H9 (cell line): ENCODE measurements at regions not wholly inside any gene's neighbourhood (a gene's known extent, or its start where the extent isn't known, plus 50 kb on each side); places are given as distances from the start of the nearest gene placed in this dataset.

Source experiments
- DNase-seq: peaks from one replicate; pipeline ENCODE4 v3.0.0-alpha.2; 2017
- H2AFZ ChIP-seq: one replicate; pipeline ENCODE4 v1.6.1; 2013; ENCODE audit warnings: mild to moderate bottlenecking, low read length, control low read depth, moderate library complexity
- H2AK5ac ChIP-seq: 2 replicates; pipeline ENCODE4 v1.6.1; 2013; ENCODE audit warnings: low read length, control low read depth, mixed read lengths; ENCODE audit not compliant: insufficient read length
- H2BK120ac ChIP-seq: one replicate; pipeline ENCODE4 v1.6.1; 2013; ENCODE audit warnings: low read depth, mild to moderate bottlenecking, low read length, control low read depth, inconsistent platforms; ENCODE audit not compliant: poor library complexity, severe bottlenecking
- H2BK12ac ChIP-seq: 2 replicates; pipeline ENCODE4 v1.6.1; 2013; ENCODE audit warnings: low read length, control low read depth, mixed read lengths, low read depth; ENCODE audit not compliant: insufficient read length
- H2BK15ac ChIP-seq: 2 replicates; pipeline ENCODE4 v1.6.1; 2013; ENCODE audit warnings: low read depth, low read length, control low read depth
- H2BK20ac ChIP-seq: one replicate; pipeline ENCODE4 v1.6.1; 2013; ENCODE audit warnings: low read depth, mild to moderate bottlenecking, low read length, control low read depth, inconsistent platforms; ENCODE audit not compliant: poor library complexity, severe bottlenecking
- H2BK5ac ChIP-seq: 2 replicates; pipeline ENCODE4 v1.6.1; 2013; ENCODE audit warnings: low read length, control low read depth, mixed read lengths; ENCODE audit not compliant: insufficient read length
- H3K14ac ChIP-seq: 2 replicates; pipeline ENCODE4 v1.6.1; 2013; ENCODE audit warnings: low read length, control low read depth; ENCODE audit not compliant: insufficient read depth
- H3K18ac ChIP-seq: 2 replicates; pipeline ENCODE4 v1.6.1; 2013; ENCODE audit warnings: low read depth, mild to moderate bottlenecking, mixed read lengths, low read length, control low read depth; ENCODE audit not compliant: insufficient read length
- H3K23ac ChIP-seq: 2 replicates; pipeline ENCODE4 v1.6.1; 2013; ENCODE audit warnings: low read length, control low read depth, mixed read lengths, low read depth; ENCODE audit not compliant: insufficient read length
- H3K23me2 ChIP-seq: 2 replicates; pipeline ENCODE4 v1.6.1; 2013; ENCODE audit warnings: low read depth, mild to moderate bottlenecking, mixed read lengths, low read length, control low read depth; ENCODE audit not compliant: insufficient read length, poor library complexity, severe bottlenecking
- H3K27ac ChIP-seq: 2 replicates; pipeline ENCODE4 v1.5.1; 2013; ENCODE audit warnings: low read length, control low read depth, mixed read lengths, low read depth; ENCODE audit not compliant: insufficient read length
- H3K27me3 ChIP-seq: 2 replicates; pipeline ENCODE4 v1.6.1; 2013; ENCODE audit warnings: low read length, control low read depth, inconsistent platforms; ENCODE audit not compliant: insufficient read depth
- H3K4ac ChIP-seq: 2 replicates; pipeline ENCODE4 v1.6.1; 2013; ENCODE audit warnings: low read depth, mild to moderate bottlenecking, control low read depth, inconsistent platforms, low read length, moderate library complexity
- H3K4me1 ChIP-seq: 2 replicates; pipeline ENCODE4 v1.6.1; 2013; ENCODE audit warnings: low read length, control low read depth, inconsistent platforms; ENCODE audit not compliant: insufficient read depth
- H3K4me2 ChIP-seq: 2 replicates; pipeline ENCODE4 v1.6.1; 2013; ENCODE audit warnings: low read length, control low read depth, mixed read lengths; ENCODE audit not compliant: insufficient read length, insufficient read depth
- H3K56ac ChIP-seq: 2 replicates; pipeline ENCODE4 v1.6.1; 2013; ENCODE audit warnings: low read depth, mild to moderate bottlenecking, mixed read lengths, low read length, control low read depth; ENCODE audit not compliant: insufficient read length
- H3K79me1 ChIP-seq: 2 replicates; pipeline ENCODE4 v1.6.1; 2013; ENCODE audit warnings: low read depth, mild to moderate bottlenecking, moderate library complexity, low read length, control low read depth, inconsistent platforms; ENCODE audit not compliant: insufficient read depth, poor library complexity, severe bottlenecking
- H3K79me2 ChIP-seq: 2 replicates; pipeline ENCODE4 v1.6.1; 2013; ENCODE audit warnings: low read length, control low read depth, inconsistent platforms; ENCODE audit not compliant: insufficient read depth
- H3K9ac ChIP-seq: 2 replicates; pipeline ENCODE4 v1.6.1; 2013; ENCODE audit warnings: low read length, control low read depth, mixed read lengths; ENCODE audit not compliant: insufficient read length; ENCODE audit errors: extremely low read depth
- H3K9me3 ChIP-seq: one replicate; pipeline ENCODE4 v1.6.1; 2013; ENCODE audit warnings: low read depth, low read length, inconsistent platforms; ENCODE audit not compliant: control insufficient read depth
- H3T11ph ChIP-seq: one replicate; pipeline ENCODE4 v1.6.1; 2013; ENCODE audit warnings: mild to moderate bottlenecking, low read length, control low read depth, inconsistent platforms
- H4K20me1 ChIP-seq: one replicate; pipeline ENCODE4 v1.6.1; 2013; ENCODE audit not compliant: control insufficient read depth, insufficient read length, insufficient read depth
- H4K5ac ChIP-seq: 2 replicates; pipeline ENCODE4 v1.6.1; 2013; ENCODE audit warnings: low read depth, mild to moderate bottlenecking, mixed read lengths, low read length, control low read depth; ENCODE audit not compliant: insufficient read length
- H4K8ac ChIP-seq: replicated peaks from 2 replicates; pipeline ENCODE4 v1.6.1; 2013; ENCODE audit warnings: low read length, control low read depth, mixed read lengths, low read depth; ENCODE audit not compliant: insufficient read length
- H4K91ac ChIP-seq: 2 replicates; pipeline ENCODE4 v1.6.1; 2013; ENCODE audit warnings: low read depth, mild to moderate bottlenecking, moderate library complexity, mixed read lengths, low read length, control low read depth; ENCODE audit not compliant: insufficient read length
- H3K27ac Mint-ChIP-seq, 3 experiments: 2 replicates in 2 of 3; 3 replicates in 1 of 3; pipeline ENCODE4 v1.8.0; 2020 to 2021; ENCODE audit warnings: mixed read lengths in 3 of 3, mild to moderate bottlenecking in 1 of 3, moderate library complexity in 1 of 3
- H3K27me3 Mint-ChIP-seq: 2 replicates; pipeline ENCODE4 v1.8.0; 2021; ENCODE audit warnings: low read depth, mild to moderate bottlenecking, moderate library complexity, mixed read lengths
- H3K36me3 Mint-ChIP-seq, 3 experiments: 2 replicates in 2 of 3; 3 replicates in 1 of 3; pipeline ENCODE4 v1.8.0; 2020 to 2021; ENCODE audit warnings: low read depth in 3 of 3, mixed read lengths in 3 of 3; ENCODE audit not compliant: insufficient read depth in 1 of 3
- H3K4me1 Mint-ChIP-seq, 2 experiments: 2 replicates each; pipeline ENCODE4 v1.8.0; 2020; ENCODE audit warnings: mixed read lengths in 2 of 2
- H3K4me3 Mint-ChIP-seq, 2 experiments: 2 replicates in 1 of 2; 3 replicates in 1 of 2; pipeline ENCODE4 v1.8.0; 2020 to 2021; ENCODE audit warnings: mild to moderate bottlenecking in 2 of 2, mixed read lengths in 2 of 2, moderate library complexity in 1 of 2
- H3K9me3 Mint-ChIP-seq, 2 experiments: 2 replicates in 1 of 2; 3 replicates in 1 of 2; pipeline ENCODE4 v1.8.0; 2020; ENCODE audit warnings: mild to moderate bottlenecking in 2 of 2, mixed read lengths in 2 of 2, moderate library complexity in 1 of 2
- TF ChIP-seq, protein P1 (sequence below): fragments of 200-600 bp; sonication (generic); conservative IDR thresholded peaks from 3 replicates; pipeline ENCODE4 v1.8.0; 2021; ENCODE audit warnings: antibody characterized with exemption, mild to moderate bottlenecking

DNA sequence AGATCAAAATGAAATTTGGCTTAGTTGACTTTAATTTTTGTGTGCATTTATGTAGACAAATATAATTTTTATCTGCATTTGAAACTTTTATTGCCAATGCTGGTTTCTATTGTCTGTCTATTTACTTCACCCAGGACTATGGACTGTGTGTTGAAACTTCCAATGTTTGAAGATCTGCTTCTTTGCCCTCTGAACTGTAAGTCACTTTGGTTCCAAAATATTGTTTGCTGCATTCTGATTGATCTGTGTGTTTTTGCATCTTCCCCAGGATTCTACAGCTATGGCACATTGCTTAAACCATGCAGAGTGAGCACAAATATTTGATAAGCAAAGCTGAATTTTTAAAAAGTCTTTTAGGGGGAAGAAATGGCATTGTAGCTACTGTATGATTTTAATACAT lies 131.0 kb upstream of the SOX5 start:
- Mint-ChIP-seq H3K4me3 (no peak overlapping the region), H3K27ac (no peak overlapping the region), H3K36me3 (no peaks in the 10 kb centered on the region; a peak in 1 of 7 replicates), H3K4me1 (peaks cover 11 to 14% of the 10 kb centered on the region in 2 experiments), H3K27me3 (no peaks in the 10 kb centered on the region), H3K9me3 (no peaks in the 10 kb centered on the region)
- Histone ChIP-seq H2BK20ac (no peak overlapping the region), H3K23me2 (no peaks in the 10 kb centered on the region), H2BK5ac (no peak overlapping the region), H3K9me3 (no peaks in the 10 kb centered on the region), H3K27ac (no peak overlapping the region), H2BK120ac (no peak overlapping the region), H2BK12ac (no peak overlapping the region), H3K4ac (no peak overlapping the region), H3K4me1 (no peaks in the 10 kb centered on the region; the same call in 1 of the 2 replicates), H4K91ac (no peak overlapping the region), H2AFZ (no peak overlapping the region), H3K56ac (no peak overlapping the region), H3K79me2 (no peaks in the 10 kb centered on the region), H4K20me1 (no peaks in the 10 kb centered on the region), H3K18ac (no peak overlapping the region), H2AK5ac (no peak overlapping the region), H3T11ph (no peak overlapping the region), H3K14ac (no peak overlapping the region), H3K9ac (no peak overlapping the region), H4K5ac (no peak overlapping the region), H4K8ac (no peak overlapping the region), H3K4me2 (no peak overlapping the region), H3K27me3 (no peaks in the 10 kb centered on the region), H3K23ac (no peak overlapping the region), H2BK15ac (no peak overlapping the region), H3K79me1 (no peaks in the 10 kb centered on the region)
- TF ChIP-seq, protein P1, sequence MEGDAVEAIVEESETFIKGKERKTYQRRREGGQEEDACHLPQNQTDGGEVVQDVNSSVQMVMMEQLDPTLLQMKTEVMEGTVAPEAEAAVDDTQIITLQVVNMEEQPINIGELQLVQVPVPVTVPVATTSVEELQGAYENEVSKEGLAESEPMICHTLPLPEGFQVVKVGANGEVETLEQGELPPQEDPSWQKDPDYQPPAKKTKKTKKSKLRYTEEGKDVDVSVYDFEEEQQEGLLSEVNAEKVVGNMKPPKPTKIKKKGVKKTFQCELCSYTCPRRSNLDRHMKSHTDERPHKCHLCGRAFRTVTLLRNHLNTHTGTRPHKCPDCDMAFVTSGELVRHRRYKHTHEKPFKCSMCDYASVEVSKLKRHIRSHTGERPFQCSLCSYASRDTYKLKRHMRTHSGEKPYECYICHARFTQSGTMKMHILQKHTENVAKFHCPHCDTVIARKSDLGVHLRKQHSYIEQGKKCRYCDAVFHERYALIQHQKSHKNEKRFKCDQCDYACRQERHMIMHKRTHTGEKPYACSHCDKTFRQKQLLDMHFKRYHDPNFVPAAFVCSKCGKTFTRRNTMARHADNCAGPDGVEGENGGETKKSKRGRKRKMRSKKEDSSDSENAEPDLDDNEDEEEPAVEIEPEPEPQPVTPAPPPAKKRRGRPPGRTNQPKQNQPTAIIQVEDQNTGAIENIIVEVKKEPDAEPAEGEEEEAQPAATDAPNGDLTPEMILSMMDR = no peak
- DNase-seq = no peak
